Left ventricle myocardium superior (tissue), 1 donor: ENCODE measurements at regions not wholly inside any gene's neighbourhood (a gene's known extent, or its start where the extent isn't known, plus 50 kb on each side); places are given as distances from the start of the nearest gene placed in this dataset.
"Not testable (repeated sequence)": the region's sequence is repeated elsewhere in the genome, so short reads cannot be mapped to it uniquely, and the experiment has no call there.

ENCODE experiments used
- ATAC-seq: fragments of 200-7000 bp; cut with Tn5 transposase; one replicate; pipeline ENCODE4 v1.9.1; 2020; ENCODE audit warnings: mild to moderate bottlenecking, moderate library complexity
- DNase-seq: peaks from one replicate; pipeline ENCODE4 v3.0.0-alpha.2; 2020
- intact Hi-C: fragments of 100-400 bp; cut with micrococcal nuclease; formaldehyde crosslinking; loops from one replicate; pipeline ENCODE4 v1.11.0; 2022
- donor health status: DM: no; HTN: yes; CAD: no; lungs with severe emphysema.

DNA sequence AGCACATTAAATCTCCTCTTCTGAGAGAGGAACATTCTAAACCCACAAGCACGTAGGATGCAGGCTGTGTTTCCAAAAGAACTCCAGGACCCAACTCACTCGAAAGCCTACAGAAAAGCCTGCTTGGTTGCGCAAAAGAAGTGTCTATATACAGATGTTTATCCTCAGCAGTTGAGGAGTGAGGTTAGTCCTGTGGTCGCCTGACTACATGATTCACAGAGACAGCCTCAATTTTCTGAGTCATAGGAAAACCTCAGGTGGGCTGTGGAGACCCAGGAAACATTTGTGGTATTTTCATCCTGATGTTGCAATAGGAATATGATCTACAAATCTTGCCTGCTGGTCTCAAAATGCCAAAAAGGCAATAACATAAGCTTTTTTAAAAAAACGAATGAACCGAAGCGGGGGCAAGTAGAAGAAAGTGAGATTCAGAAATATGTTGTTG lies 183.8 kb upstream of the THRB start:
- no peak for DNase-seq
- intact Hi-C loops, result no loop called here
- no peak for ATAC-seq

DNA sequence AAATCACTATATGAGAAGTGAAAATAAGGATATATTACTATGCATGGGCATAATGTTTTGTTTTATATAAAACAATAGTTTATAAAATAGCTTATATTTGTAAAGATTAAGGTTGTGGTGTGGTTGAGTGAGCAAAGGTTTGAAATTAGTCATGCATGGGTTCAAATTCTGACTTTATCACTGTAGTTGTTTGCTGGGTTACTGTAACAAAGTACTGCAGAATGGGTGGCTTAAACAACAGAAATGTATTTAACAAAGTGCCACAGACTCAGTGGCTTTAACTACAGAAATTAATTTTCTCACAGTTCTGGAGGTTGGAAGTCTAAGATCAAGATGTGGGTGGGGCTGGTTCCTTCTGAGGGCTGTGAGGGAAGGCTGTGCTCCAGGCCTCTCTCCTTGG lies 184.8 kb upstream of the THRB start:
- ATAC-seq (no peak), DNase-seq (no peak)
- intact Hi-C loops, result no loop called here

DNA sequence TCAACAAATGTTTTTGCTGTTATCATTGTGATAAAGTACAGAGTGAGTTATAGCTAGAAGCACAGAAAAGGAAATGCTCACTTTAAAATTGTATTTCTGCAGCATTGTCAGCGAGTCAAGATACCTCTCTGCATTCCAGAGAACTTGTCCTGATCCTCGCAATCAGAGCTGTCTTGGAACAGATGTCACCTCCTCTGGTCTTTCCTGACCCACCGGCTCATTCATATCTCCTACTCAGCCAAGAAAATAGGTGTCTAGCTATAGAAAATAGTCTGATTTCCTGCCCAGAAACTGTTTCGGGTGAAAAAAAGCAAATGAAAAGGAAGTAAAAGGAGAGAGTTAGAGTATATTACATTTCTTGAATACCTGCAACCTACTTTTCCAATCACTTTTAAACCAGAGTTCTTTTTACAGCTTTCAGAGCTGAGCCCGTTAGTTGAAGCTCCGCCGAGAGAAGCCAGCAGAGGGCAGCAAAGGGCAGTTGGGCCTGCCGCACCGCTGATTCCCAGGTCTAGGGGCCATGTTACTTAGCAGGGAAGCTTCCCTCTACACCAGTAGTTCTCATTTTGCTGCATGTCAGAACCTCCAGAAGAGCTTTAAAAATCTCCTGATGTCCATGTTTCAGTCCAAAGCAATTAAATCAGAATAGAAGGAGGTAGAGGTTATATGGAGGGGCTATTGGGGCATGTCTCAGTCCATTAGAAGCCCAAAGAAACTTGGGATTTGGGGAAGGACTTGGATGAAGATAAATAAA lies 185.7 kb upstream of the THRB start:
- ATAC-seq, result peak; percentile 79
- intact Hi-C loops, result no loop called here
- DNase-seq, result peak; percentile 82

DNA sequence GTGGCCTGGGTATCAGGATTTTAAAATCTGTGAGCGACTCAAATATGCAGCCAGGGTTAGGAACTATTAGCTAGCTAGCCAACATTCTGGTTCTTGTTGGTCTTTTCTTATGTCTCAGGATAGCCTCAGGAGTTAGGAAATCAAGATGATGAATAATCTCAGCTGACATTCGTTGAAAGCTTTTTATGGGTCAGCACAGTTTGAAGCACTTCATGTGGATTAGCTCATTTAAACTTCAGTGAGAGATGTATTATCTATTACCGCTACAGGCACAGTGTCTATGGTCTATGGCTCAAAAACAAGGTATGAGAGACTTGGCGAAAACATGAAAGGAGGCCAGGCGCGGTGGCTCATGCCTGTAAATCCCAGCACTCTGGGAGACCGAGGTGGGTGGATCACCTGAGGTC lies 187.5 kb upstream of the THRB start:
- intact Hi-C loops, result no loop called here
- DNase-seq (no peak), ATAC-seq (no peak)

DNA sequence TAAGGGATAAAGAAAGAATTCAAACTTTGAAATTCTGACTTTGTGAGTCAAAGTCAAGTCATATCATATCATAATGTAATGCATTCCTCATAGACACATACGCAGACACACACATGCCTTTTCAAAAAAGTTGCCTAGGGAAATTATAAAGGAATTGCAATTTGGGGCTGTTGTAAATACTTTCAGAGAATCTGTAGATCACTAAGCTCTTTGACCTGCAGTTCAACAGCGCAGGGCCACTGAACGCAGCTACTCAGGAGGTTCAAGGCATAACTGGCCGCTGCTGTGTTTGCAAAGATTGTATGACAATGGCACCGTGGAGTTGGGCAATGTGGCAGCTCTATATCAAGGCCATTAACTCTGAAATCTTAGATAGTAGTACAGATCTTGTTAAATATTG lies 188.4 kb upstream of the THRB start:
- DNase-seq, result no peak
- intact Hi-C loops, result no loop called here
- no peak for ATAC-seq

DNA sequence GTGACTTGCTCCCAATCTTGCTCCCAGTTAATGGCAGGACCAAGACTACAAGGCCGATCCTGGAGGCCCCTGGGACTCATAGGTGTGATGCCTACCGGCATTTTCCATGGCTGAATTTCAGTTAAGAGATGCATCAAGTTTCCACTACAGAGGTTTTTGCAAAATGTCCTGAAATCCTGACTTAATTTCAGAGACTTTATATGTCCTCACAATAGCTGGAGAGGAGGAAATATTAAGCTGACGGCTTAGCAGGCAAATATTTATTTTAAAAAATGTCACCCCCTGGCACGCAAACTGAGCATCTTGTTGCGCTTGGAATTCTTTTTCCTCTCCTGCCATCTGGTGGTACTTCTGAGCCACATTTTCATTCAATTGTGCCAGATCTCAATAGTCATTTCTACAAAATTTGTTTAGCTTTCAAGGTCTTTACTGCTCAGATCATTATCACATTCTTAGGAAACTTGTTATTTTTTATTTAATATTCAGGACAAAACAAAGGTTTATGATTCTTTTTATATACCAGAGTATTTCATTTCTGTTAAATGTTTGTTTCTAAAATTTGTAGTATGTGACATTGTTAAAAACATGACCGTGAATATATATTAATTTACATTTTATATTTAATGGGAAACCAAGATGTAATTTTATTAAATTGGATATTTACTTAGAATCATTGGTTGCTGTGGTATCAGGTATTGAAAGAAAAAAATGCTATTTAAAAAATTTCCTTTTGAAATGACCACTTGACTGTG lies 189.2 kb upstream of the THRB start:
- no peak for ATAC-seq
- intact Hi-C loops, result no loop called here

DNA sequence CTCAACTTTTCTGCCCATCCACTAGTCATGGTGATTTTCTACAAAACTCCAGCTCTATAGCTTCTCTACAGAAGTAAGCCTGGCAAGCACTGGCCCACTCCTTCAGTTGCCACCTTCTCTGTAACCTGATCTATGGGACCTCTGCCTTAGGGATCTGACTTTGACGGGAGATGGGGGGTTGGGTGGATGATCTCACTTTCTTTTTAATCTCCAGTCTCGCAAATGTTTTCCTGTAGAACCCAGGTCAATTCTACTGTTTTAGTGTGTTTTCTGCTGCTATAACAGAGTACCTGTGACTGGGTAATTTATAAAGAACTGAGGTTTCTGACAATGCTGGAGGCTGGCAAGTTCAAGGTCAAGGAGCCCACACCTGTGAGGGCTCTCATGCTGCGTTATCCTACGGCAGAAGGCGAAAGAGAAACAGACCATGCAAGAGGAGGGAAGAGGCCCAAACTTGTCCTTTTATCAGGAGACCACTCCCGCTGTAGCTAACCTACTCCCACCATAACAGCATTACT lies 189.9 kb upstream of the THRB start:
- no peak for ATAC-seq
- intact Hi-C loops, result no loop called here

More for the DNA sequence above, 189.2 kb upstream of the THRB start:
- no peak for DNase-seq

DNA sequence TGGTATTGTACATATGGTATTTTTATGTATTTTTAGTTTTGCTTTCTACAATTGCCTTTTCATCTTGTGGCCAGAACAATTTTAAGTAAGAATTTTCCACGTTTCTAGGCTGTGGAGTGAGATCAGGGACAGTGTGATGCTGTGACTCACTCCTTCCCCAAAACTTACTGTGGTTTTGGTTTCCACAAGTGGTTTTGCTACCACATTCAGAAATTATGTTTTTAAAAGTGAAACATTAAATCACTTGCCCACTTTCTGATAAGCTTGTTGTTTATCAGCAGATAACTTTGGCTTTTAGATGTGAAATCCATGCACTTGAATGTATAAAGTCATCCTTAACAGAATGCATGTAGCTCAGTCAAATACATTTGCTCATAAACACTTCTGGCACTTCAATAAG lies 192.2 kb upstream of the THRB start:
- ATAC-seq (no peak), DNase-seq (no peak)
- intact Hi-C loops, result no loop called here

More for the DNA sequence above, 189.9 kb upstream of the THRB start:
- no peak for DNase-seq

DNA sequence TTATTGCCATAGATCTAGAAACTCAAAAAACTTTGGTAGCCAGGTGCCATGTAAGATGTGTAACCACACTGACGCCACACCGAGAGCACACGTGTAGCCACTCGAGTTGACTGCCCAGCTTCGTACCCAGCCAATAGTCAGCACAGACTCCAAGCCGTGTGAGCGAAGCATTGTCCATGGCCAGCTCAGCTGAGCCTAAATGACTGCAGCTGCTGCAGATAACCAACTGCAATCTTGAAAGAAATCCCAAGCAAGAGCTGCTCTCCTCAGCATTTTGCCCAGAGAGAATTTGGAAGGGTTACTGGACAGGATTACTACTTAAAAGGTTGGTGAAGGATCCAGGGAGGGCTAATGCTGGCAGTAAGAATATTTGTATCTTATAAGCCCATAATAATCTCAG lies 193.0 kb upstream of the THRB start:
- no peak for ATAC-seq
- DNase-seq, result no peak
- intact Hi-C loops, result no loop called here

DNA sequence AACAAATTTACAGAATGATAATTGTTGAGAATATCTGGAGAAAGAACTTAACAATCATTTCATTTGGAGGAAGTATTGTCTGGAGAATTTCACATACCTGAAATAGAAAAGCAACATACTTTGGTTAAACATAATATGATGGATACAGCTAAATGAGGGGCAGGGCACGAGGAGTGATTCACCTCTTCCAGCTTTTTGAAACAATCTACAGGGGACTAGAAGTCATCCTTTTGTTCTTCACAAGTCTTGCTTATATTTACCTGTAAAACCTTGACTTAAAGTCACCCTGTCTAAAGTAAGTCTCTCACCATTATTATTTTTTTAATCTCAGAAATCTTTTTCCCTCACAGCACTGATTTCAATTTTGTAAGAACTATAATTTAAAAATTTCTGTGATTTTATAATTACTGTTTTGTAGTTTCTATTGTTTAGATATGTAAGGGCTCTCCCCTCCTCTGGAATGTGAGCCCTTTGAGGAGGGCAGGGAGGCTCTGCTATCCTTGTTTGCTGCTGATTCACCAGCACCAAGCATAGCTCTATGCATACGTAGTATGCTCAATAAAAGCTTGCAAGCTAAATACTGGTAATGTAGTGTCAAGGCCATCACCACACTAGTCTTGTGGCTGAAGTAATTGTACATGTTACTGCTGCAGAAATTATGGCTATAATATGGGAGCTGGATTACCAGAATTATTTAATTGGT lies 193.9 kb upstream of the THRB start:
- intact Hi-C loops, result no loop called here
- DNase-seq (no peak), ATAC-seq (no peak)

DNA sequence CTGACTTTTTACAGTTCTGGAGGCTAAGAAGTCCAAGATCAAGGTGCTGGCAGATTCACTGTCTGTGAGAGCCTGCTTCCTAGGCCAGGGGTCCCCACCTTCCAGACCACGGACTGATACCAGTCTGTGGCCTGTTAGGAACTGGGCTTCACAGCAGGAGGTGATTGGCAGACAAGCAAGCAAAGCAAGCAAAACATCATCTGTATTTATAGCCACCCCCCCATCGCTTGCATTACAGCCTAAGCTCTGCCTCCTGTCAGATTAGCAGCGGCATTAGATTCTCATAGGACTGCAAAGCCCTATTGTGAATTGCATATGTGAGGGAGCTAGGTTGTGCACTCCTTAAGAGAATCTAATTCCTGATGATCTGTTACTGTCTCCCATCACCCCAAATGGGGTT lies 194.7 kb upstream of the THRB start:
- intact Hi-C loops, result no loop called here
- no peak for ATAC-seq

DNA sequence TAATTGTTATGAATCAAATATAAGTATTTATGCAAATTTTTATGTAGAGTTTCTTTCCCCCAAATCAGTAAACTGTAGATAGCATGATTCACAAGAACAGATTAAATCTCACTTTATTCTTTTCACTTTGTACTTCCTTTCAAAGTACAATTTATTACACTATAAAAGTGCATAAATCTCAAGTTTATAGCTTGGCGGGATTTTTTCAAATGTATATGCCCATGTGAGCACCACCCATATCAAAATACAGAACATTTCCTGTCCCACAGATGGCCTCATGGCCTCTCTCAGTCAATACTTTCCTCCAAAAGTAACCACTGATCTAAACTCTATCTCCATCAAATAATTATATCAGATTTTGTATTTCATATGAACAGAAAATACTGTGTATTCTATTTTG lies 196.1 kb upstream of the THRB start:
- intact Hi-C loops, result no loop called here
- no peak for ATAC-seq
- DNase-seq, result no peak

More for the DNA sequence above, 194.7 kb upstream of the THRB start:
- DNase-seq, result no peak

DNA sequence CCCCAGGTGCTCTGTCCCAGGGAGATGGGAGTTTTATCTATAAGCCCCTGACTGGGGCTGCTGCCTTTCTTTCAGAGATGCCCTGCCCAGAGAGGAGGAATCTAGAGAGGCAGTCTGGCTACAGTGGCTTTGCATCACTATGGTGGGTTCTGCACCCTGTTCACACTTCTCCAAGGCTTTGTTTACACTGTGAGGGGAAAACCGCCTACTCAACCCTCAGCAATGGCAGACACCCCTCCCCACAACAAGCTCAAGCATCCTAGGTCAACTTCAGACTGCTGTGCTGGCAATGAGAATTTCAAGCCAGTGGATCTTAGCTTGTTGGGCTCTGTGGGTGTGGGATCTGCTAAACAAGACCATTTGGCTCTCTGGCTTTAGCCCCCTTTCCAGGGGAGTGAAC lies 204.4 kb upstream of the THRB start:
- DNase-seq, ATAC-seq, intact Hi-C loops: not testable (repeated sequence)

DNA sequence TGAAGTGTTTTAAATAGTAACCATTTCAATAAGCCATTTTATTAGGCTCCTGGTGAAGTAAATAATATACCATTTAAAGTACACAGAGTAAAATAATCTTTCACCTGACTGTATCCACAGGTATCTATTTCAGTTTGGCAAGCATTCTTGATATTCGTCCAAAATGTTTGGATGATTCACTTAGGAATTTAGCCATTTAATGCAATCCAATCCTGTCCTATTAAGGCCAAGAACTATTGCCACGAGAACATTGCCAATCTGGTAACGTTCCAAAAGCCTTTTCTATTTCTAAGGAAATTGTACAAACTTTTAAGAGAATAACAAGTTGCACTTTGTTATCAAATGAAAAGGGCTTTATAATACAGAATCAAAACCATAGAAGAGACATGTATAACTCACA lies 209.8 kb upstream of the THRB start:
- DNase-seq (no peak), ATAC-seq (no peak)
- intact Hi-C loops, result no loop called here

DNA sequence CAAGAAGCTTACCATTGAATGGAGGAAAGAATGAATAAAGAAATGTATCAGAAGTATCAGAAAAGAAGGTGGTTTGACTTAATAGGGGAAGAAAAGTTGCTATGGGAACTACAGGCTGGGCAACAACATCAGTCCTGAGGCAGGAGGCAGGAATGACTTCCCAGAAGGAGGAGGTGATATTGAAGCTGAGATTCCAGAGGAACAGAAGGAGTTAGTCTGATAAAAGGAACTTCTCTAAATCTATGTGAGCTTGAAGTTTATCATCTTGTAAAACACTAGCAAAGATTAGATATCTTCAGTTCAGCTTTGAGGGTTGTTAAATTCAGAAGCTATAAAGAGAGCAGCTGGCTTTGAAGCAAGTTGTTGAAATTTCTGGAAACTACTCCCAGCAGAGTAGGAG lies 213.3 kb upstream of the THRB start:
- intact Hi-C loops, result no loop called here
- ATAC-seq, result no peak
- DNase-seq, result no peak

DNA sequence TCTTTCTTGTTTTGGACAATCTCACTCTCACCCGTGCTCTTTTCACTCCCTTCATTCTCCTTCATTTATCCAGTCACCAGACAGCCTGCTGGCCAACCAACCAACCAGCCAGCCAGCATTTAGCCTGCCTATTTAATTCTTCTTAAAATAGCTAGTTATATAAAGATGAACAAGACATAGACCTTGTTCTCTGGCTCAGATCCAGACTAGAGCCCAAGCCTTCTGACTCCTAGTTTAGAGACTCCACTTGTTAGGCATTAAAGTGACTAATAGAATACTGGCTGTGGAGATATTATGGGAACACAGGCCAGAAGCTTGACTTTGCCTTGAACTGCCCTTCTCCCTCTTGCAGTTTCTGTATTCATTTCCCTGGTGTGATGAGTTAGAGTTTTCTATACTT lies 215.3 kb upstream of the THRB start:
- intact Hi-C loops, result no loop called here
- DNase-seq, result no peak
- peak; percentile 58 for ATAC-seq

DNA sequence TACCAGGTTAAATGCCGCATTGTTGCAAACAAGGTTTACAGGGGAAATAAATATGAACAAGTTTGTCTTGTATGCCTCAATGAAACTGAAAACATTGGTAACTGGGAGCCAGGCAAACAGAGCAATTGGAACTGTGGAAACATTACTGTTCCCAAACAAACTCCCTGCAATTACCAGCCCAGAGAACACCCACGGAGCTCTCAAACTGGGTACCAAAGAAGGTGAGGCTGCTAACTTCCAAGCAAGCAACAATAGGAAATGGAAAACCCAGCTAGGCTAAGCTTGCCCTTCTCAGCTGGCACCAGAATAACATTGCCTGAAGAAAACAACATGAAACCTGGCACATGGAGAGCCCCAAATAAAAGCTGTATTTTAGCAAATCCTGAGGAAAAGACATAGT lies 218.9 kb upstream of the THRB start:
- intact Hi-C loops, result no loop called here
- ATAC-seq, result no peak
- DNase-seq, result no peak

DNA sequence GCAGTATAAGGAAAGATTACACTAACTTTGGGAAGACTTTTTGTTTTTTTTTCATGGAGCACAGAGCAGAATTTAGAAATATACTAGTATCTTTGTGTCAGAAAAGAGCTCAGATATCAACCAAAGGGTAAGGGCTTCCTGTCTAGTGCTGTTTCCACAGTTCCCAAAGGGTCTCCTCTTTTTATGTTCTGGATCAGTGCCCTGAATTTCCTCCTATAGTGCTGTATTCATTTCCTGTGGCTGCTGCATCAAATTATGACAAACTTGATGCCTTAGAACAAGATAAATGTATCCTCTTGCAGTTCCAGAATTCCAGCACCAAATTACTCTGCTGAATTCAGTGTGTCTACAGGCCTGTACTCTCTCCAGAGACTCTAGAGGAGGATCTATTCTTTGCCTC lies 219.8 kb upstream of the THRB start:
- ATAC-seq (no peak), DNase-seq (no peak)
- intact Hi-C loops, result no loop called here

DNA sequence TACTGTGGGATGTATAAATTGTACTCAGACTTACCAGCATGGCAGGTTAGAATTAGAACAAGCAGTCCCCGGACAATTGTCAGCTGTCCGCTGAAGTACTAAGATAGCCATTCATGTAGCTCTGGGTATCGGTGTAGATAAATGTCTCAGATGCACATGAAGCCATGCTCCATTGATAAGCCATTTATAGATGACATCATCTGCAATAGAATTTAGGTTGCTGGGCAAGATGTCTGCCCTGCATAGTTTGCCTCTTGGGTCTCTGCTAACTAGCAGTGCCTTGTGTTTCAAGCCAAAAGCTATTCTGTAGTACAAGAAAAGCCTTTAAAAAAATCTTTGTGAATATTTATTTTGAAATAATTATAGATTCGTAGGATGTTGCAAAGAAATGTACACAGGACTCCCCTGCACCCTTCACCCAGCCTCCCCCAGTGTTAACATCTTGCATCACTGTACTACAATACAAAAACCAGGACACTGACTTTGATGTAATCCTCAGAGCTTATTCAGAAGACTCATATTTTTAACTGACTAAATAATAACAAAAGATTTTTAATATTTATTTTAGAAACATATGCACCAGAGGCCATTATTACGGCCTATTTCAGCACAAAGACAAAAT lies 220.6 kb upstream of the THRB start:
- ATAC-seq (no peak), DNase-seq (no peak)
- intact Hi-C loops, result no loop called here

DNA sequence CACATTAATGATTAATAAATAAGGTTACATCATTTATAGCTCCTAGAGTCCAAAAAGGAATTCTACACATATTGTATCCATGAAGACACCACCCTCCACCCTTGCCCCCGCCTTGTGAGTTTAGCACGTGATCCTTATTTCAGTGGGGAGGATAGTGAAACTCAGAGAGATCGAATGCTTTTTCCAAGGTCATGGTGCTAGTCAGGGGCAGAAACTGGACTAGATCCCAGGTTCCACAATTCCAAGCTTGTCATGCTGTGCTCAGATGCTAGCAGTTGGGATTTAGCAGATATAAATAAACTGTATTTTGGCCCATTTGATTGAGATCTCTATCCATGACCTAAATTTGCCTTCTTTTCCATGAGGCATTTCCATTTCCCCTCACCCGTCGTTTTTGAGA lies 227.4 kb upstream of the THRB start:
- ATAC-seq, result no peak
- no peak for DNase-seq
- intact Hi-C loops, result no loop called here
